Epithelial cell of esophagus (primary cell): ENCODE measurements at regions not wholly inside any gene's neighbourhood (a gene's known extent, or its start where the extent isn't known, plus 50 kb on each side); places are given as distances from the start of the nearest gene placed in this dataset.

Experiments used
- DNase-seq: peaks from one replicate; pipeline ENCODE4 v3.0.0; 2010; ENCODE audit warnings: low read depth
- H3K4me3 ChIP-seq: 2 replicates; pipeline ENCODE4 v1.5.1; 2011; ENCODE audit warnings: mild to moderate bottlenecking, low read length, control low read depth
- CTCF ChIP-seq: IDR thresholded peaks from 2 replicates; pipeline ENCODE4 v1.5.1; 2011; ENCODE audit warnings: low read depth, mild to moderate bottlenecking, low read length, control low read depth, inconsistent platforms; ENCODE audit not compliant: insufficient read depth; ENCODE audit errors: missing control alignments

DNA sequence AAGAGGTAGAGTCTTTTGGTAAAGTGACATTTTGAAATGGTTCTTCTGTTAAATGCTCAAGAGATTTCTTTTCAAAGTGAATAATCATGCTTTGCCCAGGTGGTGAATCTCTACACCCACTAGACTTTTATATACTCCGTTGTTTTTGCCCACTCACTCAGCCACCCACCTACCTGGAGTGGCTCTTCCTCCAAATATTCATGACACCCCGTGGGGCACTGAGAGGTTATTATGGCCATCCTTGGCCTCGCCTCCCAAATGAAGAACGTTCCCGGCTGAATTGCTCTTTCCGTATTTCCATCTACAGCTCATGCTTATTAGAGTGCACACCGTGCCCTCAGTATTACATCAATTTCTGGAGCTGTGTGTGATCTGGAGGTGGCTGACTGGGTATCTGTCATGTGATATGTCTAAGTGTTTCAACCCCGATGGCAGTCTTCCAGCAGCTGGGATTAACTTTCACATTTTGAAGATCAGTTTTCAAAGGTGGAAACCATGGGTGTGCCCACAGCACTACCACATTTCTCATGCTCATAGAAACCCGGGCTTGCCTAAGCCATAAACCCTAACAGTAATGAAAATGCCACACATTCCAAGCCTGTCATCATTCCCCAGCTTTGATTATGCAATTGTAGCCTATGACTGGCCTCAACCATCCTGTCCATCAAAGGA, 406.6 kb upstream of the MMADHC start:
- no peak overlapping the region for H3K4me3 ChIP-seq
- DNase-seq = peak; percentile 100
- TF ChIP-seq CTCF = no peak

DNA sequence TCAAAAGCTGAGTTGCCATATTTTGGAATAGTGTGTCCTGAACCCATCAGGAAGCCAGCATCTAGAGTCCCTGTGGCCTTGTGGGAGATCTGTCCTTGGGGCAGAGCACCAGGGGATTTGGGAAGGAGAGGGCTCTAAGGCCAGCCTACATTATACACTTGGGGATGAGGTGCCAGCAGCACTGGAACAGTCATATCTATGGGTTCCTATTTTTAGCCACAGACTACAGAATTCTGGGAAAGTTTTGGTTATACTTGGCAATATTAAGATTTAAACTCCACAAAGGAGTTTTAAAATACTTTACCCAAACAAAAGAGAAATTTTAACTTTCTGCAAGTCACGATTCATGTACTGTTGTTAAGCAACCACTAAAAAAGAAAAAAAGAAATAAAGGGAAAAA, 405.7 kb upstream of the MMADHC start:
- TF ChIP-seq CTCF = no peak
- no peak for DNase-seq
- H3K4me3 ChIP-seq = no peak overlapping the region

DNA sequence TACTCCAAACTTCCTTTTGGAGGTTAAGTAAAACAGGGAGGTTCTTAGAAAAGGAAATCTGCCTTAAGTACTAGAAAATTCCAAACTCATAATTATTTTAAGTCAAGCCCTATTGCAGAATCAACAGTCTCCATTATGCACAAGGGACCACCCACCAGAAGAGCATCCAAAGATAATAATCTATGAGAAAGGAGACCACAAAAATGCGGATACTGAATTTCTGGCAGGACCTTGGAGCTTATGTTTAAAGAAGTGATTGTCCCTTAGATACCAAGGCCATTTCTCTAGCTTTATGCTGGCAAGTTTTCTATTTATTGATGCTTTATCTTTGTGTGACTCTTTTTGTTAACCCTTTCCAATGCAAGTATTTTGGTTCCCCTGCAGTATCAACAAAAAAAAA, 404.0 kb upstream of the MMADHC start:
- no peak for TF ChIP-seq CTCF
- H3K4me3 ChIP-seq = no peak overlapping the region
- DNase-seq = no peak

DNA sequence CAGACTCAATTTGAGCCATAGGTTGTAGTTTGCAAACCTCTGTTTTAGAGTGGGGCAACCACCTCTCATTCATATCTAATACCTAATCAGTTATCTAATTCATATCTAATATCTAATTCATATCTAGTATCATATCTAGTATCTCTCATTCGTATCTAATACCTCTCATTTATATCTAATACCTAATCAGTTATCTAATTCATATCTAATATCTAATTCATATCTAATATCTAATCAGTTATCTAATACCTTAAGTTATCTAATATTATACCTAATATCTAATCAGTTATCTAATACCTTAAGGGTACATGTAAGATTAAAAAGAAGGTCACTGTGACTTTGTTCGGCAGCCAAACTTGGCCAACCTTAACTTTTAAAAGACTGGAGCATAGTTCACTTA, 403.4 kb upstream of the MMADHC start:
- DNase-seq = no peak
- H3K4me3 ChIP-seq = no peak overlapping the region
- no peak for TF ChIP-seq CTCF

- TF ChIP-seq CTCF = no peak
- no peak overlapping the region for H3K4me3 ChIP-seq
- peak; percentile 85 for DNase-seq
Observed at GRCh38 chr2:149989447-149990063, 402.0 kb upstream of the MMADHC start.

- no peak overlapping the region for H3K4me3 ChIP-seq
- TF ChIP-seq CTCF = no peak
- DNase-seq = no peak
Observed at GRCh38 chr2:149988361-149988760, 400.8 kb upstream of the MMADHC start.

GRCh38 chr2:149986861-149987260, 399.3 kb upstream of the MMADHC start:
- no peak for TF ChIP-seq CTCF
- DNase-seq = no peak
- no peak overlapping the region for H3K4me3 ChIP-seq
